H1 (cell line): ENCODE measurements at regions not wholly inside any gene's neighbourhood (a gene's known extent, or its start where the extent isn't known, plus 50 kb on each side); places are given as distances from the start of the nearest gene placed in this dataset.

Source experiments
- CTCF ChIA-PET: fragments of 300-600 bp; sonication (Branson Sonifier 250); formaldehyde crosslinking; loops from one replicate; lab custom pipeline; 2021; ENCODE audit not compliant: partially characterized antibody; lab: Charles Lee
- POLR2A ChIA-PET: fragments of 300-600 bp; sonication (Branson Sonifier 250); formaldehyde crosslinking; loops from one replicate; lab custom pipeline; 2021; ENCODE audit warnings: inconsistent platforms; ENCODE audit not compliant: partially characterized antibody; lab: Charles Lee
- DNase-seq, 2 experiments: peaks; one replicate each; pipeline versions ENCODE4 v3.0.0 to v3.0.0-alpha.2; 2010 to 2022; ENCODE audit warnings: low spot score in 2 of 2, low read depth in 1 of 2, mixed read lengths in 1 of 2
- FAIRE-seq: peaks from 2 replicates; lab custom pipeline; 2011; peaks lifted over from hg19 to GRCh38; lab: Jason Lieb, UNC
- H2AFZ ChIP-seq: 2 replicates; pipeline ENCODE4 v1.8.1; 2012; ENCODE audit warnings: low read length, inconsistent platforms
- H2AK5ac ChIP-seq: 2 replicates; pipeline ENCODE4 v1.6.1; 2013; ENCODE audit warnings: low read depth, low read length
- H2BK120ac ChIP-seq: replicated peaks from 2 replicates; pipeline ENCODE3; 2013; ENCODE audit warnings: low read depth, low read length, inconsistent platforms
- H2BK12ac ChIP-seq: 2 replicates; pipeline ENCODE4 v1.6.1; 2013; ENCODE audit warnings: low read depth, low read length
- H2BK15ac ChIP-seq: 2 replicates; pipeline ENCODE4 v1.6.1; 2013; ENCODE audit warnings: low read length
- H2BK20ac ChIP-seq: 2 replicates; pipeline ENCODE4 v1.6.1; 2013; ENCODE audit warnings: low read length
- H2BK5ac ChIP-seq: 2 replicates; pipeline ENCODE4 v1.6.1; 2013; ENCODE audit warnings: low read depth, low read length
- H3K14ac ChIP-seq: 2 replicates; pipeline ENCODE4 v1.6.1; 2013; ENCODE audit warnings: inconsistent platforms; ENCODE audit not compliant: insufficient read length
- H3K18ac ChIP-seq: 2 replicates; pipeline ENCODE4 v1.6.1; 2013; ENCODE audit warnings: low read length; ENCODE audit errors: extremely low read depth
- H3K23ac ChIP-seq: 2 replicates; pipeline ENCODE4 v1.6.1; 2013; ENCODE audit warnings: inconsistent platforms; ENCODE audit not compliant: insufficient read length
- H3K23me2 ChIP-seq: 2 replicates; pipeline ENCODE4 v1.6.1; 2013; ENCODE audit warnings: low read depth, low read length
- H3K27ac ChIP-seq: 2 replicates; pipeline ENCODE4 v1.6.1; 2011; ENCODE audit warnings: low read depth, low read length, inconsistent platforms
- H3K27me3 ChIP-seq, 4 experiments: replicated peaks in 1 of 4; 1 replicate in 1 of 4; 2 replicates in 3 of 4; pipeline versions ENCODE4 v1.6.1 to v1.8.1; 2011 to 2013; ENCODE audit warnings: low read length in 3 of 4, mild to moderate bottlenecking in 3 of 4, inconsistent platforms in 2 of 4, mixed read lengths in 2 of 4, moderate library complexity in 1 of 4; ENCODE audit not compliant: control insufficient read depth in 3 of 4, insufficient read depth in 3 of 4; ENCODE audit errors: extremely low read depth in 1 of 4
- H3K36me3 ChIP-seq, 4 experiments: 2 replicates each; pipeline versions ENCODE4 v1.6.1 to v1.8.1; 2011 to 2013; ENCODE audit warnings: mild to moderate bottlenecking in 4 of 4, low read length in 3 of 4, moderate library complexity in 2 of 4, control low read depth in 1 of 4, inconsistent platforms in 1 of 4; ENCODE audit not compliant: insufficient read depth in 4 of 4, control insufficient read depth in 2 of 4
- H3K4ac ChIP-seq: replicated peaks from 2 replicates; pipeline ENCODE3; 2013; ENCODE audit warnings: low read length, low read depth, mixed read lengths, inconsistent platforms; ENCODE audit not compliant: insufficient read length
- H3K4me1 ChIP-seq, 4 experiments: replicated peaks in 1 of 4; 1 replicate in 1 of 4; 2 replicates in 3 of 4; pipeline versions ENCODE4 v1.6.1 to v1.8.1; 2011 to 2013; ENCODE audit warnings: low read length in 3 of 4, inconsistent platforms in 2 of 4, mixed read lengths in 1 of 4; ENCODE audit not compliant: insufficient read depth in 4 of 4, control insufficient read depth in 3 of 4
- H3K4me2 ChIP-seq, 2 experiments: 2 replicates each; pipeline versions ENCODE4 v1.6.1 to v1.8.1; 2011 to 2013; ENCODE audit warnings: low read depth in 2 of 2, low read length in 2 of 2, control low read depth in 1 of 2, inconsistent platforms in 1 of 2, mild to moderate bottlenecking in 1 of 2; ENCODE audit not compliant: insufficient read depth in 1 of 2
- H3K4me3 ChIP-seq, 4 experiments: fragments of 200-600, 300-600 bp in 1 of 4; sonication (generic), shearing (Covaris generic), sonication (Bioruptor Twin) in 1 of 4; 2 replicates each; pipeline versions ENCODE4 v1.5.1 to v1.8.1; 2011 to 2016; ENCODE audit warnings: low read length in 4 of 4, low read depth in 3 of 4, control low read depth in 2 of 4, inconsistent platforms in 2 of 4, mild to moderate bottlenecking in 2 of 4, mixed read lengths in 1 of 4, moderate library complexity in 1 of 4; ENCODE audit not compliant: insufficient read depth in 2 of 4; ENCODE audit errors: extremely low read depth in 1 of 4
- H3K56ac ChIP-seq: replicated peaks from 2 replicates; pipeline ENCODE3; 2013; ENCODE audit warnings: low read depth, mild to moderate bottlenecking, mixed read lengths, low read length, inconsistent platforms; ENCODE audit not compliant: insufficient read length
- H3K79me1 ChIP-seq: 2 replicates; pipeline ENCODE4 v1.6.1; 2013; ENCODE audit warnings: low read depth, low read length, control low read depth
- H3K79me2 ChIP-seq, 2 experiments: 2 replicates each; pipeline versions ENCODE4 v1.6.1 to v1.8.1; 2012 to 2013; ENCODE audit warnings: low read length in 2 of 2, mild to moderate bottlenecking in 2 of 2, inconsistent platforms in 1 of 2; ENCODE audit not compliant: insufficient read depth in 2 of 2, control insufficient read depth in 1 of 2
- H3K9ac ChIP-seq, 4 experiments: replicated peaks in 1 of 4; 1 replicate in 1 of 4; 2 replicates in 3 of 4; pipeline versions ENCODE4 v1.6.1 to v1.8.1; 2011 to 2013; ENCODE audit warnings: low read depth in 3 of 4, low read length in 3 of 4, control low read depth in 2 of 4, mild to moderate bottlenecking in 2 of 4, moderate library complexity in 2 of 4, inconsistent platforms in 1 of 4; ENCODE audit errors: extremely low read depth in 1 of 4
- H3K9me3 ChIP-seq, 2 experiments: 2 replicates each; pipeline versions ENCODE4 v1.6.1 to v1.8.1; 2012 to 2013; ENCODE audit warnings: mild to moderate bottlenecking in 2 of 2, moderate library complexity in 2 of 2, control low read depth in 1 of 2, inconsistent platforms in 1 of 2, low read depth in 1 of 2, low read length in 1 of 2, mixed read lengths in 1 of 2; ENCODE audit not compliant: insufficient read depth in 2 of 2
- H4K20me1 ChIP-seq, 2 experiments: replicated peaks in 1 of 2; 2 replicates each; pipeline versions ENCODE3 to v1.8.1; 2011 to 2013; ENCODE audit warnings: inconsistent platforms in 2 of 2, low read length in 2 of 2, mild to moderate bottlenecking in 1 of 2; ENCODE audit not compliant: insufficient read depth in 2 of 2, control insufficient read depth in 1 of 2
- H4K5ac ChIP-seq: 2 replicates; pipeline ENCODE4 v1.6.1; 2013; ENCODE audit warnings: low read length, low read depth, mixed read lengths, inconsistent platforms; ENCODE audit not compliant: insufficient read length
- H4K8ac ChIP-seq: 2 replicates; pipeline ENCODE4 v1.8.0; 2013; ENCODE audit warnings: mild to moderate bottlenecking, moderate library complexity, low read length, inconsistent platforms; ENCODE audit not compliant: insufficient read depth; ENCODE audit errors: extremely low read depth
- H4K91ac ChIP-seq: replicated peaks from 2 replicates; pipeline ENCODE3; 2013; ENCODE audit warnings: low read length, mixed read lengths, inconsistent platforms; ENCODE audit not compliant: insufficient read length
- CEBPB ChIP-seq: IDR thresholded peaks from 2 replicates; pipeline ENCODE4 v1.6.1; 2012; ENCODE audit warnings: low read depth, low read length
- CHD1 ChIP-seq: IDR thresholded peaks from 2 replicates; pipeline ENCODE4 v1.6.1; 2012; ENCODE audit warnings: low read depth, low read length, improper control_type of control experiment
- JUN ChIP-seq: IDR thresholded peaks from 2 replicates; pipeline ENCODE4 v1.6.1; 2011; ENCODE audit warnings: low read depth, mild to moderate bottlenecking, improper control_type of control experiment, low read length
- PHF8 ChIP-seq: fragments of 200-600 bp; sonication (generic); conservative IDR thresholded peaks from 2 replicates; pipeline ENCODE4 v1.7.1; 2012; ENCODE audit warnings: low read depth, mild to moderate bottlenecking, inconsistent platforms, low read length, moderate library complexity
- RNF2 ChIP-seq: fragments of 200-900, 300-1000 bp; sonication (generic); IDR thresholded peaks from 2 replicates; pipeline ENCODE4 v1.7.1; 2016; ENCODE audit warnings: borderline replicate concordance, low read depth, mild to moderate bottlenecking, antibody characterized with exemption, low read length; ENCODE audit not compliant: poor library complexity, severe bottlenecking; ENCODE audit errors: missing control alignments
- TAF1 ChIP-seq: IDR thresholded peaks from 2 replicates; pipeline ENCODE4 v1.6.1; 2011; ENCODE audit warnings: mild to moderate bottlenecking, low read depth, low read length
- TF ChIP-seq, protein P1 (sequence below): IDR thresholded peaks from 2 replicates; pipeline ENCODE4 v1.6.1; 2012; ENCODE audit warnings: inconsistent platforms
- TF ChIP-seq, protein P2 (sequence below): IDR thresholded peaks from 2 replicates; pipeline ENCODE4 v1.6.1; 2012; ENCODE audit warnings: inconsistent platforms

DNA sequence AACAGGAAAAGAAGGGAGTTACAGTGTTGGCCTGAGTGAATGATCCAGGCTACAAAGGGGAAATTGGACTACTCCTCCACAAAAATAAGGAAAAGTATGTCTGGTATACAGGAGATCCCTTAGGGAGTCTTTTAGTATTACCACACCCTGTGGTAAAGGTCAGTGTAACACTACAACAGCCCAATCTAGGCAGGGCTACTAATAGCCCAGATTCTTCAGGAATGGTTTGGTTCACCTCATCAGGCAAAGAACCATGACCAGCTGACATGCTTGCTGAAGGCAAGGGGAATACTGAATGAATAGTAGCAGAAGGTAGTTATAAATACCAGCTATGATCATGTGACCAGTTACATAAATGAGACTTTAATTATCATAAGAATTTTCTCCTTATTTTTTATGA is 372.6 kb upstream of the ATP11B start:
- H2AFZ ChIP-seq: no peak overlapping the region
- H2BK12ac ChIP-seq: no peak overlapping the region
- H3K27me3 ChIP-seq: peaks cover 0 to 1% (median 0%) of the 10 kb centered on the region in 4 experiments; a peak in 1 of 7 replicates
- CTCF ChIA-PET: no interaction called here
- no peaks in the 10 kb centered on the region for H3K9me3 ChIP-seq
- no peaks in the 10 kb centered on the region for H3K79me2 ChIP-seq
- no peaks in the 10 kb centered on the region for H3K79me1 ChIP-seq
- H4K5ac ChIP-seq: no peak overlapping the region
- no peak overlapping the region for H3K4me2 ChIP-seq
- no peak overlapping the region for H4K8ac ChIP-seq
- TF ChIP-seq, protein P1, sequence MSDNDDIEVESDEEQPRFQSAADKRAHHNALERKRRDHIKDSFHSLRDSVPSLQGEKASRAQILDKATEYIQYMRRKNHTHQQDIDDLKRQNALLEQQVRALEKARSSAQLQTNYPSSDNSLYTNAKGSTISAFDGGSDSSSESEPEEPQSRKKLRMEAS: no peak
- no peak for TF ChIP-seq TAF1
- no peak for TF ChIP-seq CEBPB
- TF ChIP-seq PHF8: no peak
- no peak for TF ChIP-seq JUN
- no peak for TF ChIP-seq CHD1
- TF ChIP-seq RNF2: no peak
- TF ChIP-seq, protein P2, sequence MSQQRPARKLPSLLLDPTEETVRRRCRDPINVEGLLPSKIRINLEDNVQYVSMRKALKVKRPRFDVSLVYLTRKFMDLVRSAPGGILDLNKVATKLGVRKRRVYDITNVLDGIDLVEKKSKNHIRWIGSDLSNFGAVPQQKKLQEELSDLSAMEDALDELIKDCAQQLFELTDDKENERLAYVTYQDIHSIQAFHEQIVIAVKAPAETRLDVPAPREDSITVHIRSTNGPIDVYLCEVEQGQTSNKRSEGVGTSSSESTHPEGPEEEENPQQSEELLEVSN: no peak
- TF ChIP-seq, all 59 proteins: peak for 0
- Histone ChIP-seq H3K4me3 (no peak overlapping the region), H3K27ac (no peak overlapping the region), H3K23ac (no peak overlapping the region), H3K18ac (no peak overlapping the region), H4K91ac (no peak overlapping the region), H2AK5ac (no peak overlapping the region), H3K4ac (no peak overlapping the region), H4K20me1 (no peaks in the 10 kb centered on the region), H3K23me2 (no peaks in the 10 kb centered on the region), H2BK120ac (no peak overlapping the region), H3K56ac (no peak overlapping the region), H3K9ac (no peak overlapping the region), H3K4me1 (peaks cover 0 to 5% (median 0%) of the 10 kb centered on the region in 4 experiments; a peak in 1 of 7 replicates), H2BK20ac (no peak overlapping the region), H3K36me3 (no peaks in the 10 kb centered on the region), H3K14ac (no peak overlapping the region), H2BK5ac (no peak overlapping the region), H2BK15ac (no peak overlapping the region)
- no peak for DNase-seq
- POLR2A ChIA-PET: no interaction called here
- FAIRE-seq: no peak
